KMS-11 (cell line): ENCODE measurements at regions not wholly inside any gene's neighbourhood (a gene's known extent, or its start where the extent isn't known, plus 50 kb on each side); places are given as distances from the start of the nearest gene placed in this dataset.

Experiments
- H2AFZ ChIP-seq: fragments of 200-600 bp; sonication (generic); 2 replicates; pipeline ENCODE4 v1.6.1; 2016; ENCODE audit warnings: antibody characterized with exemption, mixed run types, low read depth
- H3K27ac ChIP-seq: fragments of 200-600 bp; sonication (generic); 2 replicates; pipeline ENCODE4 v1.6.1; 2016; ENCODE audit warnings: mild to moderate bottlenecking, mixed run types
- H3K27me3 ChIP-seq: fragments of 200-600 bp; sonication (generic); 2 replicates; pipeline ENCODE4 v1.6.1; 2017; ENCODE audit warnings: mild to moderate bottlenecking, low read depth, mixed run types, moderate library complexity; ENCODE audit not compliant: insufficient read depth
- H3K36me3 ChIP-seq: fragments of 200-600 bp; sonication (generic); 2 replicates; pipeline ENCODE4 v1.6.1; 2017; ENCODE audit warnings: mild to moderate bottlenecking, mixed run types; ENCODE audit not compliant: insufficient read depth
- H3K4me1 ChIP-seq: fragments of 200-600 bp; sonication (generic); 2 replicates; pipeline ENCODE4 v1.6.1; 2016; ENCODE audit warnings: mild to moderate bottlenecking, low read depth, mixed run types; ENCODE audit not compliant: poor library complexity, severe bottlenecking
- H3K4me2 ChIP-seq: fragments of 200-600 bp; sonication (generic); 2 replicates; pipeline ENCODE4 v1.7.0; 2016; ENCODE audit warnings: mild to moderate bottlenecking, mixed run types
- H3K4me3 ChIP-seq: fragments of 200-600 bp; sonication (generic); IDR thresholded peaks from 2 replicates; pipeline ENCODE4 v1.6.1; 2017; ENCODE audit warnings: low read depth, low read length, mixed read lengths; ENCODE audit not compliant: insufficient read depth
- H3K79me2 ChIP-seq: fragments of 200-600 bp; sonication (generic); 2 replicates; pipeline ENCODE4 v1.6.1; 2016; ENCODE audit warnings: low read depth, mixed run types; ENCODE audit not compliant: insufficient read depth
- H3K9ac ChIP-seq: fragments of 200-600 bp; sonication (generic); 2 replicates; pipeline ENCODE4 v1.6.1; 2016; ENCODE audit warnings: mild to moderate bottlenecking, mixed run types
- H4K20me1 ChIP-seq: fragments of 200-600 bp; sonication (generic); 2 replicates; pipeline ENCODE4 v1.6.1; 2016; ENCODE audit warnings: mild to moderate bottlenecking, mixed run types; ENCODE audit not compliant: insufficient read depth
- TF ChIP-seq, protein P1 (sequence below): fragments of 200-600 bp; sonication (generic); conservative IDR thresholded peaks from 2 replicates; pipeline ENCODE4 v1.6.1; 2017; ENCODE audit warnings: low read depth, mild to moderate bottlenecking, antibody characterized with exemption, low read length, moderate library complexity, mixed read lengths

DNA sequence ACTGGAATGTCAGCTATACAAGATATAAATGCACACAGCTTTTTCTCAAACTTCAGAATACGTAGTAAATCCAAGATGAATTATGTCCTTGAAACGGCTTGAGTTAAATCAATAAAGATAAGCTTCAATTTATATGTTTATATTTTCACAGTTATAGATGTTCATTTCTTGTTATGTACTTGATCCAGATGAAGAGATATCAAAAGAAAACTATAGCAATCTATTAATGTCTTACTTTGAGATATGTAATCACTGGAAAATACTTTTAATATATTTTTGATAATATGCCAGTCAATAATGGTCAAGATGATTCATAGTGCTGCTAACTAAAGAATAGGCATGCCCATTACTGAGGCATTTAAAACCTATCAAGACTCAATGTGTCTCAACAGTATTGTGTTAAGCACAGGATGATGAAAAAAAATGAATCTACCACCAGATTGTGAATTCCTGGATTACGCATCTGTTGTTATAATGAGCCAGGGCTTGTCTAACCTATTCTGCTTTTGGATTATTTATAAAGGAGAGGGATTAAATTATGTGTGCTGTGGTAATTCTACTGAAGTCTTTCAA is 372.6 kb upstream of the PRR16 start:
- H3K9ac ChIP-seq = no peak overlapping the region
- no peaks in the 10 kb centered on the region for H3K27me3 ChIP-seq
- H2AFZ ChIP-seq = no peak overlapping the region

DNA sequence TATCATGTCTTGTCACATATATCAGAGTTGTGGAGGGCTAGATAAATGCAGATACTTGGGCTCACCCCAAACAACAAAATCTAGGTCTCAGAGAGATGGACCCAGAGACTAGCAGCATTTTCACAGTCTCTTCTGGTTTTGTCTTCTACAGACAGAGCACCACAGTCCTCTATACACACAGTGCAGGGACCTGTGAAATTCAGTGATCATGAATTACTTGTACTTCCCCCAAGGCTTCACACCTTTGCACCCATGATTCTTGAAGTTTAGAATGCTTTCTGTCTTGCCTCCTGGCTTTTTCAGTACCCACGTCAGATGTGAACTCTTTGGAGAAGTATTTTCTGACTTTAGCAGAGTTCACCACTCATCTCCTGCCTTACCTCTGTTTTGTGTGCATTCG is 371.5 kb upstream of the PRR16 start:
- no peaks in the 10 kb centered on the region for H4K20me1 ChIP-seq
- H3K9ac ChIP-seq = no peak overlapping the region
- H3K4me2 ChIP-seq = no peak overlapping the region
- no peak overlapping the region for H3K27ac ChIP-seq
- no peak overlapping the region for H2AFZ ChIP-seq
- H3K27me3 ChIP-seq = no peaks in the 10 kb centered on the region
- H3K4me3 ChIP-seq = no peak overlapping the region
- H3K36me3 ChIP-seq = no peaks in the 10 kb centered on the region
- no peaks in the 10 kb centered on the region for H3K79me2 ChIP-seq
- peaks cover 23% of the 10 kb centered on the region for H3K4me1 ChIP-seq
- TF ChIP-seq, protein P1, sequence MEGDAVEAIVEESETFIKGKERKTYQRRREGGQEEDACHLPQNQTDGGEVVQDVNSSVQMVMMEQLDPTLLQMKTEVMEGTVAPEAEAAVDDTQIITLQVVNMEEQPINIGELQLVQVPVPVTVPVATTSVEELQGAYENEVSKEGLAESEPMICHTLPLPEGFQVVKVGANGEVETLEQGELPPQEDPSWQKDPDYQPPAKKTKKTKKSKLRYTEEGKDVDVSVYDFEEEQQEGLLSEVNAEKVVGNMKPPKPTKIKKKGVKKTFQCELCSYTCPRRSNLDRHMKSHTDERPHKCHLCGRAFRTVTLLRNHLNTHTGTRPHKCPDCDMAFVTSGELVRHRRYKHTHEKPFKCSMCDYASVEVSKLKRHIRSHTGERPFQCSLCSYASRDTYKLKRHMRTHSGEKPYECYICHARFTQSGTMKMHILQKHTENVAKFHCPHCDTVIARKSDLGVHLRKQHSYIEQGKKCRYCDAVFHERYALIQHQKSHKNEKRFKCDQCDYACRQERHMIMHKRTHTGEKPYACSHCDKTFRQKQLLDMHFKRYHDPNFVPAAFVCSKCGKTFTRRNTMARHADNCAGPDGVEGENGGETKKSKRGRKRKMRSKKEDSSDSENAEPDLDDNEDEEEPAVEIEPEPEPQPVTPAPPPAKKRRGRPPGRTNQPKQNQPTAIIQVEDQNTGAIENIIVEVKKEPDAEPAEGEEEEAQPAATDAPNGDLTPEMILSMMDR = no peak

More for the DNA sequence above, 372.6 kb upstream of the PRR16 start:
- H3K79me2 ChIP-seq = no peaks in the 10 kb centered on the region
- H3K4me2 ChIP-seq = no peak overlapping the region
- H3K4me1 ChIP-seq = peaks cover 17% of the 10 kb centered on the region
- H3K27ac ChIP-seq = no peak overlapping the region
- no peaks in the 10 kb centered on the region for H4K20me1 ChIP-seq
- H3K36me3 ChIP-seq = no peaks in the 10 kb centered on the region
- H3K4me3 ChIP-seq = no peak overlapping the region
- TF ChIP-seq, protein P1 = no peak

- Histone ChIP-seq H3K4me3 (no peak overlapping the region), H2AFZ (no peak overlapping the region), H3K9ac (no peak overlapping the region), H3K36me3 (no peaks in the 10 kb centered on the region), H3K27me3 (no peaks in the 10 kb centered on the region), H3K79me2 (no peaks in the 10 kb centered on the region), H3K27ac (no peak overlapping the region), H4K20me1 (no peaks in the 10 kb centered on the region), H3K4me1 (peaks cover 23% of the 10 kb centered on the region), H3K4me2 (no peak overlapping the region)
- TF ChIP-seq, protein P1 = no peak
Measured at GRCh38 chr5:120093178-120093577, 370.9 kb upstream of the PRR16 start.

DNA sequence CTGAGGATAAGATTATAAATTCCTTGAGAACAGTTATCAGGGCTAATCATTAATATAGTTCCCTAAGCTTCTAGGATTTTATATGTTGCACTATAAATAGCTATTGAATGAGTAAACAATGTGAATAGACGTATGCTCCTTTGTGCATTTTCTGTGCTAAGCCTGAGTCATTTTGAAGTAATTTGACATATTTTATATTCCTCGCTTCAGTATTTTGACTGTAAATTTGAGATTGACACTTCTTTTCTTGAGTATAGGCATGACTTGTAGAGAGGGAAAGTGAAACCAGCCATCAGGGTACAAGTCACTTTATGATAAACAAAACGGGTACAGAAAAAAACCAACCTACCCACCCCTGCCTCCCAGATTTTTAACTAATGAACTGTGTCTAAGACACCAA is 367.7 kb upstream of the PRR16 start:
- Histone ChIP-seq H4K20me1 (no peaks in the 10 kb centered on the region), H3K9ac (no peak overlapping the region), H3K4me1 (peaks cover 23% of the 10 kb centered on the region), H3K4me3 (no peak overlapping the region), H3K36me3 (no peaks in the 10 kb centered on the region), H3K4me2 (peak overlapping the region; percentile 37), H3K79me2 (no peaks in the 10 kb centered on the region), H3K27me3 (no peaks in the 10 kb centered on the region), H3K27ac (no peak overlapping the region; the same call in 1 of the 2 replicates), H2AFZ (peak overlapping the region; percentile 29; the same call in 1 of the 2 replicates)
- TF ChIP-seq, protein P1 = no peak
